GM23248 (cell line): ENCODE measurements at regions not wholly inside any gene's neighbourhood (a gene's known extent, or its start where the extent isn't known, plus 50 kb on each side); places are given as distances from the start of the nearest gene placed in this dataset.

ENCODE experiments used
- EZH2 ChIP-seq: fragments of 200-600 bp; sonication (generic); IDR thresholded peaks from 2 replicates; pipeline ENCODE4 v1.6.1; 2018; ENCODE audit warnings: antibody characterized with exemption, mild to moderate bottlenecking; ENCODE audit not compliant: insufficient read depth, poor library complexity, severe bottlenecking
- EZH2phosphoT487 ChIP-seq: fragments of 200-600 bp; sonication (generic); IDR thresholded peaks from 2 replicates; pipeline ENCODE4 v1.6.1; 2018; ENCODE audit warnings: antibody characterized with exemption, moderate library complexity, mild to moderate bottlenecking, low read depth; ENCODE audit not compliant: insufficient read depth

DNA sequence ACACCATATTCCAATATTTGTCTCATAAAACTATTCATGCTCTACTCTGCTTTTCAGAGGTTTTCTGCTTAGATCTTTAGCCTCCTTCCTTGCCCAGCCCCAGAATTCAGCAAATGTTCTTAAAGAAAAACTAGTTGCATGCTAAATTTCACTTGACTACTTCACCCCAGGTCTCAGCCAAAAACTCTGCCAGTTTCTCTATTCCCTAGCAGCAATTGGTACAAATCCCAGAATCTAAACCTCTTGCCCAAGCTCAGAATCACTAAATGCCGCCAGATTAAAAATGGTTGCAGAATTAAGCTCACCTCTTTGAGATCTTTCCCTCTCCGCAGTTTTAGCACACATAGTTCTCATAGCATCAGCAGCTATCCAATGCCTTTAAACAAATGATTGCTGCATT is 331.2 kb upstream of the SMARCA2 start:
- TF ChIP-seq EZH2 (no peak), EZH2phosphoT487 (no peak)
